ENCODE measurements at regions not wholly inside any gene's neighbourhood (a gene's known extent, or its start where the extent isn't known, plus 50 kb on each side); places are given as distances from the start of the nearest gene placed in this dataset.

GRCh38 chrX:40827331-40827730 lies 92.0 kb upstream of the MED14 start:
- Histone ChIP-seq H3K36me3 (ENCODE audit: control insufficient read depth in 2 of 2, extremely low read depth in 1 of 2, insufficient read depth in 2 of 2, low read length in 2 of 2) (no peaks in the 10 kb centered on the region), H3K4me2 (ENCODE audit: control insufficient read depth, extremely low read depth, insufficient read depth, low read depth, low read length) (no peak overlapping the region), H3K27me3 (ENCODE audit: control insufficient read depth, extremely low read depth, insufficient read depth, low read length) (peaks cover 4% of the 10 kb centered on the region), H3K9me1 (ENCODE audit: control insufficient read depth, extremely low read depth, insufficient read depth, low read length) (no peaks in the 10 kb centered on the region), H3K4me3 (ENCODE audit: control insufficient read depth in 2 of 3, extremely low read depth in 1 of 3, insufficient read depth in 2 of 3, low read depth in 1 of 3, low read length in 3 of 3) (no peak overlapping the region), H4K20me1 (ENCODE audit: control insufficient read depth, extremely low read depth, insufficient read depth, low read length) (no peaks in the 10 kb centered on the region), H3K79me2 (ENCODE audit: control insufficient read depth, insufficient read depth, low read length) (no peaks in the 10 kb centered on the region), H3K27ac (ENCODE audit: control insufficient read depth, insufficient read depth, low read length) (no peak overlapping the region), H3K9me3 (ENCODE audit: control insufficient read depth, low read depth, low read length) (peaks cover 2% of the 10 kb centered on the region), H3K4me1 (ENCODE audit: control insufficient read depth, extremely low read depth, insufficient read depth, low read length) (no peaks in the 10 kb centered on the region), H3K9ac (ENCODE audit: control insufficient read depth, extremely low read depth, insufficient read depth, low read length) (no peak overlapping the region), H2AFZ (ENCODE audit: control insufficient read depth, low read length) (no peak overlapping the region)
- FAIRE-seq (no peak), DNase-seq (ENCODE audit: low read depth, low spot score) (no peak)
- dilution Hi-C loops (cut with MboI; ENCODE audit: extremely low pct_ligation_motif_present, low sequenced_read_pairs), result no loop called here
- TF ChIP-seq EZH2 (IDR thresholded peaks at IDR 0.05; ENCODE audit: low read length) (no peak), CTCF (optimal IDR thresholded peaks at IDR 0.05 in 1 of 3, IDR thresholded peaks at IDR 0.05 in 1 of 3, conservative IDR thresholded peaks at IDR 0.05 in 1 of 3; ENCODE audit: extremely low read depth in 1 of 3, insufficient read depth in 2 of 3, low read length in 3 of 3) (no peak)

DNA sequence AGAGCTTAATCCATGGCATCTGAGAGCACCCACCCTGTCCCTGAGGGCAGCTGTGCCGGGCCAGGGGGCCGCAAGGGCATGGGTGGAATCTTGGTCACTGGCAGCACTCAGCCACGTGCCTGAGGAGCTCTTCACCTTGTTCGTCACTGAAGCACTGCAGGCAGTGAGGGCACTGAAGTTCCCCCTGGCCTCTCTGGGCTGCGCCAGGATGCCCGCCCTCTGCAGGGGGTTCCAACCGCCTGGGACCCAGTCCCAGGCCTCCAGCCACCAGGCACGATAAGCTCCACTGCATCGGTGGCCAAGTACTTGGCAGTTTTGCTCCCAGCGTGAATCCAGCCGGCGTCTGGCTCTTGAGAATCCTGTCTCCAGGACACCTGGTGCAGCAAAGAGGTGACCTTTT lies 96.4 kb upstream of the MED14 start:
- dilution Hi-C loops (cut with MboI; ENCODE audit: extremely low pct_ligation_motif_present, low sequenced_read_pairs), result no loop called here
- no peaks in the 10 kb centered on the region for H3K36me3 ChIP-seq (ENCODE audit: control insufficient read depth in 2 of 2, extremely low read depth in 1 of 2, insufficient read depth in 2 of 2, low read length in 2 of 2)
- no peak overlapping the region for H2AFZ ChIP-seq (ENCODE audit: control insufficient read depth, low read length)
- no peak overlapping the region for H3K4me2 ChIP-seq (ENCODE audit: control insufficient read depth, extremely low read depth, insufficient read depth, low read depth, low read length)
- no peaks in the 10 kb centered on the region for H4K20me1 ChIP-seq (ENCODE audit: control insufficient read depth, extremely low read depth, insufficient read depth, low read length)
- H3K9me3 ChIP-seq (ENCODE audit: control insufficient read depth, low read depth, low read length), result no peaks in the 10 kb centered on the region
- no peaks in the 10 kb centered on the region for H3K79me2 ChIP-seq (ENCODE audit: control insufficient read depth, insufficient read depth, low read length)
- H3K4me3 ChIP-seq (ENCODE audit: control insufficient read depth in 2 of 3, extremely low read depth in 1 of 3, insufficient read depth in 2 of 3, low read depth in 1 of 3, low read length in 3 of 3), result no peak overlapping the region
- no peaks in the 10 kb centered on the region for H3K4me1 ChIP-seq (ENCODE audit: control insufficient read depth, extremely low read depth, insufficient read depth, low read length)
- TF ChIP-seq CTCF (optimal IDR thresholded peaks at IDR 0.05 in 1 of 3, IDR thresholded peaks at IDR 0.05 in 1 of 3, conservative IDR thresholded peaks at IDR 0.05 in 1 of 3; ENCODE audit: extremely low read depth in 1 of 3, insufficient read depth in 2 of 3, low read length in 3 of 3), result no peak
- no peak for TF ChIP-seq EZH2 (IDR thresholded peaks at IDR 0.05; ENCODE audit: low read length)
- no peak overlapping the region for H3K27ac ChIP-seq (ENCODE audit: control insufficient read depth, insufficient read depth, low read length)
- H3K9me1 ChIP-seq (ENCODE audit: control insufficient read depth, extremely low read depth, insufficient read depth, low read length), result no peaks in the 10 kb centered on the region
- no peak for DNase-seq (ENCODE audit: low read depth, low spot score)
- no peak for FAIRE-seq
- H3K27me3 ChIP-seq (ENCODE audit: control insufficient read depth, extremely low read depth, insufficient read depth, low read length), result no peaks in the 10 kb centered on the region
- no peak overlapping the region for H3K9ac ChIP-seq (ENCODE audit: control insufficient read depth, extremely low read depth, insufficient read depth, low read length)

Data from keratinocyte (primary cell).